Kidney (tissue), 13 donors: ENCODE measurements at regions not wholly inside any gene's neighbourhood (a gene's known extent, or its start where the extent isn't known, plus 50 kb on each side); places are given as distances from the start of the nearest gene placed in this dataset.

ENCODE experiments used
- DNase-seq, 5 donors: peaks; one replicate each; pipeline ENCODE4 v3.0.0-alpha.2; 2013 to 2020
- FAIRE-seq: peaks from 2 replicates; lab custom pipeline; 2012; peaks lifted over from hg19 to GRCh38; lab: Jason Lieb, UNC
- H3K27ac ChIP-seq, 2 donors: one replicate each; pipeline ENCODE4 v1.7.0; 2013; ENCODE audit warnings: low read depth in 2 of 2, low read length in 2 of 2, inconsistent platforms in 1 of 2
- H3K27me3 ChIP-seq: one replicate; pipeline ENCODE4 v1.7.1; 2013; ENCODE audit warnings: low read length, inconsistent platforms; ENCODE audit not compliant: control insufficient read depth, insufficient read depth
- H3K36me3 ChIP-seq, 3 donors: one replicate each; pipeline versions ENCODE4 v1.7.0 to v1.7.1; 2013; ENCODE audit warnings: low read length in 3 of 3, control low read depth in 1 of 3, inconsistent platforms in 1 of 3; ENCODE audit not compliant: insufficient read depth in 3 of 3, control insufficient read depth in 2 of 3
- H3K4me1 ChIP-seq, 3 donors: one replicate each; pipeline versions ENCODE4 v1.7.0 to v1.7.1; 2013; ENCODE audit warnings: low read length in 3 of 3, inconsistent platforms in 1 of 3, low read depth in 1 of 3; ENCODE audit not compliant: control insufficient read depth in 2 of 3, insufficient read depth in 2 of 3
- H3K4me3 ChIP-seq, 3 donors: one replicate each; pipeline versions ENCODE4 v1.7.0 to v1.8.1; 2013; ENCODE audit warnings: low read length in 3 of 3, control low read depth in 1 of 3, inconsistent platforms in 1 of 3
- H3K9ac ChIP-seq, 3 donors: one replicate each; pipeline versions ENCODE4 v1.7.0 to v1.7.1; 2013; ENCODE audit warnings: low read length in 3 of 3, control low read depth in 1 of 3, inconsistent platforms in 1 of 3
- H3K9me3 ChIP-seq, 3 donors: one replicate each; pipeline versions ENCODE4 v1.7.0 to v1.7.1; 2013; ENCODE audit warnings: low read length in 3 of 3, control low read depth in 1 of 3, inconsistent platforms in 1 of 3; ENCODE audit not compliant: control insufficient read depth in 2 of 3, insufficient read depth in 1 of 3
- CTCF ChIP-seq: IDR thresholded peaks from 3 replicates; pipeline ENCODE4 v1.5.1; 2012; ENCODE audit warnings: mild to moderate bottlenecking, moderate library complexity, borderline replicate concordance; ENCODE audit not compliant: insufficient read depth; ENCODE audit errors: extremely low read depth
- intact Hi-C: fragments of 100-400 bp; cut with DNase I; formaldehyde crosslinking; loops from one replicate; pipeline ENCODE4 v1.11.1; 2022
- donor health status: control.
- donor health status: control.
- donor health status: control.
- donor health status: control.
- donor health status: control.
- donor health status: DM: yes; HTN: yes; CAD: no.
- donor health status: Normal renal cell carcinoma (clear cell type).

- no peak for TF ChIP-seq CTCF
- DNase-seq (no peak), FAIRE-seq (no peak)
- Histone ChIP-seq H3K27me3 (no peaks in the 10 kb centered on the region), H3K9ac (no peak overlapping the region), H3K4me3 (no peak overlapping the region), H3K27ac (no peak overlapping the region), H3K4me1 (peaks cover 0 to 3% (median 0%) of the 10 kb centered on the region in 3 donors), H3K36me3 (no peaks in the 10 kb centered on the region), H3K9me3 (no peaks in the 10 kb centered on the region)
- intact Hi-C loops, result no loop called here
These were observed 217.2 kb upstream of the NCAM1 start for GRCh38 chr11:112744041-112744440.

- H3K36me3 ChIP-seq, result no peaks in the 10 kb centered on the region
- H3K27ac ChIP-seq, result no peak overlapping the region
- intact Hi-C loops, result no loop called here
- TF ChIP-seq CTCF, result no peak
- DNase-seq, result no peak
- no peaks in the 10 kb centered on the region for H3K27me3 ChIP-seq
- no peak overlapping the region for H3K4me3 ChIP-seq
- H3K9ac ChIP-seq, result no peak overlapping the region
- H3K9me3 ChIP-seq, result no peaks in the 10 kb centered on the region
- no peak for FAIRE-seq
- peaks cover 0 to 3% (median 0%) of the 10 kb centered on the region in 3 donors for H3K4me1 ChIP-seq
These were observed 215.2 kb upstream of the NCAM1 start for GRCh38 chr11:112745973-112746372.

DNA sequence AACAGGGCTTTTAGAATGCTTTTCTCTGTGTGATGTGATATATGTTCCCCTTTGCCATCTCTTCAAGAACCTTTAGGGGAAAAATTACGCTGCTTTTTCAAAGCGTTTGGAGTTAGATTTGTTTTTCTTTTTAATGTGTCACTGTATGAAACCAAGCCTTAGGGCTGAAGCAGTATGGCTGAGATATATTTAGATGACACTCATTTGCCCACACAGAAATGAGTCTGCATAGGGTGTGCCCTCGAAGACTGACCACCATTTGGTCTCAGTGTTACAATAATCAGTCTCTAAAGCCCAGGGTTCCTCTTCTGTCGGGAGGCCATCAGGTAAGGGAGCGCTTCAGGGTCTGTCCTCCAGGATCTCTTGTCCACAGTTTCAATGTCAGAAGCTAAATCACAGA, 213.0 kb upstream of the NCAM1 start:
- Histone ChIP-seq H3K4me3 (no peak overlapping the region), H3K9me3 (no peaks in the 10 kb centered on the region), H3K36me3 (no peaks in the 10 kb centered on the region), H3K27ac (no peak overlapping the region), H3K4me1 (peaks cover 0 to 3% (median 0%) of the 10 kb centered on the region in 3 donors), H3K27me3 (no peaks in the 10 kb centered on the region), H3K9ac (no peak overlapping the region)
- TF ChIP-seq CTCF, result no peak
- intact Hi-C loops, result no loop called here
- DNase-seq (no peak), FAIRE-seq (no peak)
